GM21381 (cell line): ENCODE measurements at regions not wholly inside any gene's neighbourhood (a gene's known extent, or its start where the extent isn't known, plus 50 kb on each side); places are given as distances from the start of the nearest gene placed in this dataset.
"Not testable (repeated sequence)": the region's sequence is repeated elsewhere in the genome, so short reads cannot be mapped to it uniquely, and the experiment has no call there.

Experiments
- ATAC-seq: cut with Tn5 transposase; IDR thresholded peaks from one replicate; pipeline ENCODE4 v1.9.1; 2021; ENCODE audit warnings: mild to moderate bottlenecking, moderate library complexity; ENCODE audit not compliant: unreplicated experiment

DNA sequence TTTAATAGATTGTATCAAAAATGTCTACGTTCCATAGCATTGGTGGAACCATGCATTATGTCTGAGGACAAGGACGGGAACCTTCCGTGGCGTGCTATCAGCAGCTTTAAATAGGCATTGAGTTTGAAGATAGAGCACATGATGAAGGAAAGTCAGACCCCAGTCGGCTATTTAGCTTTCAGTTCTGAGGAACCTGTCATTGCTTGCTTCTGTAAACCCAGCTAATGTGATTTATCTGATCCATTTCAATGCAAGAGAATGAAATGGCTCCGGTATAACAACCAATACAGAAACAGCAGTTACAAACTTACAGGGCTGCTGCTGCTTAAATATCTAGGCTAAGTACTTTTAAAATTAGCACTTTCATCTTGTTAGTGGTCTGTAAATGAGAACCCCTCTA, 503.3 kb downstream of the RNF144A start:
- no peak for ATAC-seq

DNA sequence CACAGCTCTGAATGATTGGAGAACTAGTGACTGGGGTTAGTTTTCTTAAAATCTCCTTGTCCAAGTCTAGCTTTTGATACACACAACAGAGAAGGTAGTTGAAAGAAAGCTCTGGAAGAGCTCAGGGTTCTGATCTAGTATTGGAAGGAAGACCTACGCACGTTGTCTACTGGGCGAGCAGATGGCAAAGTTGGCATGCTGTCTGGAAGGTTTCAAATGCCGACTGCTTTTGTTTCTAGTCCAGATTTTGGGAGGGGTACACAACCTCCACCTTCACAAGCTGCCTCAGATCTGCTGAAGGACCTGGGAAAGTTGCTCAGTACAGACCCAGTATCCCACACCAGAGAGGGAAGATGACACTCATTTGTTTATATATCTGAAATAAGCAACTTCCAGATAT, 507.3 kb downstream of the RNF144A start:
- ATAC-seq, result no peak

DNA sequence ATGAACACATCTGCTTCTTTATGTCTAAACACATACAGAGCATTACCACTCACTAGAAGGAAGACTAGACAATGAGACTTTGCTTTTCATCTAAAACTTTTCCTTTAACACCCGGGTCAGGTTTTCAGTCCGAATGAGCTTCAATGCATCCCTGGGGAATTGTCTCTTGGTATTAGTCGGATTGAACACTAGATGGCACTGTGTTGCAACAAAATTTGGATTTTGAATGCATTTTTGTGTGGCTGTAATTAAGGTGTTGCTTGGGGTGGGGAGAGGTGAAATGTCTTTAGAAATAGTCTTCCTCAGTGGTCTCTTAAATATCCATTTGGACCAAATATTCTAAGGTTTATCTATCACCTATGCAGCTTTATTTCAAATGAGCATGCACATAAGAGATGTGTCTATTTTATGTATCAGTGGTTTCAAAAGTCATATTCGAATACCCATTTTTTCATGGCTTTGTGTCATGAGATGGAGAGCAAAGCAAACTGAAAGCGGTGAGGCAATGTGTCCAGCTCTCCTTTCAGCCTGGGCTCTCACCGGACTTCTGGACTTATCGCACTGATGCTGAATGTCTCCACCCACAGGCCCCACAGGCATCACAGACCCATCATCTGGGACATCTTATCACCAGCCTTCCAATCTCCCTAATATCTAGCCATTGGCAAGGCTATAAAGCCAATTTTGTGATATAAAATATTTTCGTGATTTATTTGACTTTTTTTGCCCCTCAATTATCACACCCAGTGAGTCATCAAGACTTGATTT, 510.3 kb downstream of the RNF144A start:
- ATAC-seq, result no peak

DNA sequence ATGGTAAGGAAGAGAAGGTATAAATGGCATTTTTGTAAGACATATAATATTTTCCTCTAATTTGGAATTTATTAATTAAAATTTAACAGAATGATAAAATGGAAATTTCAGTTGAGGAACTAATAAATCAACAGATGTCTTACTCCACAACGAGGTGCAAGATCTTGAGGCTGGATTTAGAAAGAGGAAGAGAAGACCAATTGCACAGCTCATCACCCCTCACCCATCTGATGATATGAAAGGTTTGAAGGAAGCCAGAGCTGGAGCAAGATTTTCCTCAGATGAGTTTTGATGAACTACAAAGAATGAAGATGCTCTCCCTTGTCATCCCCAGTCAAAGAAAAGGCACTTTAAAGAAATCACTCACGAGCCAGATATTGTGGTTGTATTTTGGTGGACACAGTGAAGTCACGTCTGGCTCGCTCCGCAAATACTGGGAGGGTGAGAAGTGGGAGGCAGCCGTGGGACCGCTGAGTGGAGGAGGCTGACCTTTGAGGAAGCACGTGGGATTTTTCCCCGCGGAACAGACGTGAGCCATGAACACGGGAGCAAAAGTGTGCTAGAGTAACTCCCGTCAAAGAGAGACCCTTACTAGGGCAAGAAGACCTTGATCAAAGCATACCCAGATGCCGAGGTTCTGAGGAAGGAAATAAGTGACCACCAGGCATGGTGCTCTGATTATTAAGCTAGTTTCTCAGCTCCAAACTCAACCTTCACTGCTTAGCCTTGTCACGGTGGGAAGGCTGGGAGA, 511.4 kb downstream of the RNF144A start:
- ATAC-seq, result no peak

DNA sequence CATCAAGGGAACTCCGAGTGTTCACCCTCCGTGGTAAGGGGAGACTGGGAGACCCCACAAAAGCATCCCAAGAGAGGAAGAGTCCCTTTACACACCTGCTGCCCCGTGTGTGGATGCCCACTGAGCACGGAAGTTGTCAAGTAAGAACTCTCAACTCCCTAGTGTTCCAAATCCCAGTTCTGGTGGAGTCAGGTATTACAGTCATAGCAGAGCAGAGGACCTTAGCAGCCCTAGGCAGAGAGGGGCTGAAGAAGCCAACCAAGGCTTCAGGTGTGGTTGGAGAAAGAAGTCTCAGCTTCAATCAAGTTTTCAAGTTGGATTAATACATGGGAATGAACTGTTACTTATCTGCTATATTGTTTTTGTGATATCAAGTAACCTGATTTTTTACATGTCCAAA, 512.5 kb downstream of the RNF144A start:
- ATAC-seq, result no peak

DNA sequence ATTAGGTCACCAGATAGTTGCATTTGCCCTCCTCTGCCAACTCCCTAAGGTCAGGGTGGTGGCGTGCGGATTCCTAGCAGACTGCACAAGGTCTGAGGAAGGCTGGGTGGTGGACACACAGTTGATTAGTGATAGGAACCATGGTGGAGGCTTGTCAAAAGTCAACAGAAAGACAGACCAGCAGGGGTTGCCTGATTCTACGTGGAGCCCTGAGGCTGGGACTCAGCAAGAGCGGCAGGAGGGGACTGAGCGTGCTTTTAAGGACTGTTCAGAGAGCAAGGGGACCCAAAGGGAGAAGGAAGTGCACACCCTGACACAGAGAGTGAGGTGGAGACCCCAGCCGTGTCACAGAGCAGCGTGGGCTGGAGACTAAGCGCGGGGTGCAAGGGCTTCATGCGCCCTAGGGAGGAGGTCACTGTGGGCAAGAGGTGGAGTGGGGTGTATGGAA, 513.2 kb downstream of the RNF144A start:
- no peak for ATAC-seq

DNA sequence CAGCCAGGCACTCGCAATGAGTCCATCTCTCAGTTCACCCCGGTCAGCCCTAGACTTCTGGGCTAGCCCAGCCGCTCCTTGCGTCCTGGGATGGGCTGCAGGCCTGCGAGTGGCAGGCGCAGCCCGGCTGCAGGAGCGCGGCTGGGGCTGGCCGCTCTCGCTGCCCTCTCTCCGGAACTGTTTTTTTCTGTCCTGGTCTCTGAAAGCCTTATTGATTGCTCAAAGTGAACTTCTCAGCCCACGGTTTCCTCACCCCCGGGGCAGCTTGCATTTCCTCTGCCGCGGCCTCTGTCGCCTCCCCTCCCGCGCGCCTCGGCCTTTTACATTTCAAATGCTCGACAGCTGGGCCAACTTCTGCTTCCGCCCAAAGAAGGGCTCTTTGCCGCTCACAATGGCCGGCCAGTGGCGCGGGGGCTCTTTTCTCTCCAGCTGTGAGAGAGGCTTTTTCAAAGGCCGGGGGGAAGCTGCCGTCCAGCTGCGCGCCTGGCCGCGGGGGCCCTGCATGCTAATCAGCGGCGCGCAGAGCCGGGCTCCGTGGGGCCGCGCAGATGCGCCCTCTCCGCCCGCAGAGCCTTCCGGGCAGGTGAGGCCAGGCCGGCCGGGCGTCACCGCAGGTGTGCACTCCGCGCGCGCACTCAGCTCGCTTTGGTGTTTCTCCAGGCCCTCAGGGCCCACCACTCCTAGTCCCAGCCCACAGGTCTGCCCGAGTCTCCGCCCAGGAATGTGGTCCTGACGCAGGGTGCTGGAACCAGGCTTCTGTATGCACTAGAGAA, 513.8 kb downstream of the RNF144A start:
- ATAC-seq, result peak; percentile 62

DNA sequence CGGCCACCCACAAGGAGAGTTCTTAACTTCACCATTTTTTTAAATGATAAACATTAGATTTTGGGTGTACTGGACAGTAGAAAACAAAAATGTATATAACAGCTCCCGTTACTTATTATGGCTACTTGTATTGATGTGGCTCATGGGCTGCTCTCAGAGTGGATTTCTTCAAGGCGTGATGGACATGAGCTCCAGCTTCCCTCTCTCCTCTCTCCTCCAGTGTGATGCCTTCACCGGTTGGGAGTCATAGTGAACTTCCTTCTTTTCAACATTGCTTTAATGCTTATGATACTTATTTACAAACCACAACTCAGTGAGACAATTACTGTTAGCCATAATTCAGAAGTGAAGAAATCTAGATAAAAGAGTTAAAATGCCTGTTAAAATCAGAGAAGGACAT, 515.2 kb downstream of the RNF144A start:
- ATAC-seq, result no peak

DNA sequence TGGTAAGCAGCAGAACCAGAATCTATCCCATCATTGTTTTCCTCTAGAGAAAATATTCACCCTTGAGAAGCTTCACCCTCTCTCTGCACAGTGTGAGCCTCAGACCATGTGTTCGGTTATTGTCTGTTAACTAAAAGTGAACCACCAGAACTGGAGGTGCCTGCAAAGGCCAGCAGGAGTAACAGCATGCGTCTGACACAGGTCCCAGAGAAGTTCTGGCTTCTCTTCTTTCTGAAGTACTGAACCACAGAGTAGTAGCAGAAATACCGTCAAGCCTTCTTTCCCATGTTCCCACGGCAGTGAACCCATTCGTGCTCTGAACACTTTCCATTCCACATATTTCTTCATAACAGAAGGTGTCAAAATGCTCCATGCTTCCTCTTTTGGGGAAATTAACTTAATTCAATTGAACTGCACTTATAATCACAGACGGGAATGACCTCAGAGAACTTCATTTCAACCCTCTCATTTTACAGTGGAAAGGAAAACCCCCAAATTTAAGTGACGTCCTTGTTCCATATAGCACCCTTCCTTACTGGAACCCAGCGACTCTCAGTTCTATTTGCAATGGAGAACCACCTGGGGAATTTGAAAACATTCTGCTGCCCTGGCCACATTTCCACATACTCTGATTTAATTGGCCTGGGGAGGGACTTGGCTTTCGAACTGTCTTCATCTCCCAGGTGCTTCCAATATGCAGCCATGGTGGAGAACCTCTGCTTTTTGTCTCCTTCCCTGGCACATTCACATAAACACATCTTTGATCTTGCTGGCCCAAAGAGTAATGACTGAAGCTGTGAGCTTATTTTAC, 519.1 kb downstream of the RNF144A start:
- no peak for ATAC-seq

DNA sequence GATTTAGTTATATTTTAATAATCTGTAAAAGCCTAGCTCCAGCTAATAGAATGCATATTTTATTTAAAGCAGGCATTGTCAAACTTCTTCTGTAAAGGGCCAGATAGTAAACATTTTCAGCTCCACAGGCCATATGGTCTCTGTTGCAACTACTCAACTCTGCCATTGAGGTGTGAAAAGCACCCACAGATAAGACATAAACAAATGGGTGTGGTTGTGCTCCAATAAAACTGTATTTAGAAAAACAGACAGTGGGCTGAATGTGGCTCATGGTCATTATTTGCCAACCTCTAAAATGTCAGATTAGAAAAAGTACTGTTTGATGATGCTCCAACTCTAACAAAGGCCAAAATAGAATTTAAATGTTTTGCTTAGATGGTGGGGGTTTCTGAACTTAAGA, 519.9 kb downstream of the RNF144A start:
- ATAC-seq, result no peak

DNA sequence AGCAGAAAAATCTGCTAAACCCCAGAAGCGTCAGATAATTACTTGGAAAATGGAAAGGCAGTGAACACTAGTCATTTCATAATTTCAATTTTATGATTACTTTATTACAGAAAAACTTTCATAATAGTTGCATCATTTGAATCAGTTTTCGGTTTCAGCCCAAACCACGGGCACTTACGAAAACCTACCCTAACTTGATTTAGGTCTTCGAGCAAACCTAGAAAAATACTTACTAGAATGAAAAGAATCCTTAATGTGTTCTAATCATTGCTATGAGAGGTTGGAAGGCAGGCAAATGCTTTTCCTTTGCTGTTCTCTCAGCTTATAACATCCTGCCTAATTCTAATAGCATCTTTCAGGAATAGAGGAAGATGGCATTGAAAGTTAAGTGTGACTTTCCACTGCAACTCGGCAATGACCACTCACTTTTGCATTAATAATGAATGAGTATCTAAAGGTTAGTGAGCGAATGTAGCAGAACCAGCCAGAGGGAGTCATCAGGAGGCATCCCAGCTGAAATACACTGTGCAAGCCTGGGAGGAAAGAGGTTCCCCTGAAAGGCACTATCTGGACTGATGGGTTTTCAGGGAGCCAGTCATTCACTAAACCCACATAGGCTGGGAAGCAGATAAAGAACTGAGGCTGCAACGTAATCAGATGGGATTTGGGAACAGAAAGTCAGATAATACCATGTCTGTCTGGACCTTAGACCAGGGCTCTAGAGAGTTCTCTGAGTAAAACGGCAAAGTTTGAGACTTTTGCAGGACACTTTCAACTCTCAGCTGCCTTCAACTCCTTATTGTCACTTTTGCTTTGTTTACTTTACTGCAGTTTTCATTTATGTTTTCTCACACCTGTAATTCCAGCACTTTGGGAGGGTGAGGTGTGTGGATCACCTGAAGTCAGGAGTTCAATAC, 520.8 kb downstream of the RNF144A start:
- peak; percentile 62 for ATAC-seq

DNA sequence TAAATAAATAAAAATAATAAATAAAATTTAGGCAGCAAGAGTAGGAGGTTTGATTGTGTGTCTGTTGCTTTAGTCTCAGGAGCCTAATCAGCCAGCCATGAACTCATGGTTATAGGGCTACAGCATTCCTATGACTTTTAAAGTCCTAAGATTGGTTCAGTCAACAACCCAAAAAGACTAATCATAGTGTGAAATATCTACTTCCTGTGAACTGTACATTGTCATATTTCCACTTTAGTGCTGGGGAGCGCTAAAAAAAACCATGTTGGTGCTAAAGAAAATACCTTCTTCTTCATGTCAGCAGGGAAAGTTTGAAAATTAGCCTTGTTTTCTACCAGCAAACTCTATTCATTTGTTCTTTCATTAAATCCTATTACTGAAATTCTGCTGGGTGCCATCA, 521.6 kb downstream of the RNF144A start:
- no peak for ATAC-seq

DNA sequence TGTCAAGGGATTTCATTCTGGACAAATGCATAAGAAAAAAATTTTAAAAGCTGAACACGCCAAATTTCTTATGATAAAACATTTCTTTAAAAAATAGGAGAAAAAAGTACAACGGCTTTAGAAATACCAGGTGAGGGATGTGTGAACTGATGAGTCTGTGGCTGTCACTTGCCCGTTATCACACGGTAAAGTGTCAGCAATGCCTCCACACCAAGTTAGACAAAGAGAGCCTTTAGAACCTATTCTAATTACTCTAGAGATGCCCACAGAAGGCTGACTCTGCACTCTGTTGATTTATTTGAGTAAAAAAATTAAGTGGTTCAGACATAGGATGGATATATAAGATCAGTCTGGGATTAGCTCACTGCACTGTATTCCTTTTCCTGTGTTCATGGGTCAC, 523.8 kb downstream of the RNF144A start:
- no peak for ATAC-seq

DNA sequence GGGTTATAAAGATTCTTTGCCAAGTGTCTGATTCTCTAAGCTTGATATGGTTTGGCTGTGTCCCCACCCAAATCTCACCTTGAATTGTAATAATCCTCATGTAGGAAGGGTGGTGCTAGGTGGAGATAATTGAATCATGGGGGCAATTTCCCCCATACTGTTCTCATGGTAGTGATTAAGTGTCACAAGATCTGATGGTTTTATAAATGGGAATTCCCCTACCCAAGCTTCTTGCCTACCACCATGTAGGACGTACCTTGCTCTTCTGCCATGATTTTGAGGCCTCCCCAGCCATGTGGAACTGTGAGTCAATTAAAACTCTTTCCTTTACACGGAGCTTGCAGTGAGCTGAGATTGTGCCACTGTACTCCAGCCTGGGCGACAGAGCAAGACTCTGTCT, 524.6 kb downstream of the RNF144A start:
- ATAC-seq, result not testable (repeated sequence)

DNA sequence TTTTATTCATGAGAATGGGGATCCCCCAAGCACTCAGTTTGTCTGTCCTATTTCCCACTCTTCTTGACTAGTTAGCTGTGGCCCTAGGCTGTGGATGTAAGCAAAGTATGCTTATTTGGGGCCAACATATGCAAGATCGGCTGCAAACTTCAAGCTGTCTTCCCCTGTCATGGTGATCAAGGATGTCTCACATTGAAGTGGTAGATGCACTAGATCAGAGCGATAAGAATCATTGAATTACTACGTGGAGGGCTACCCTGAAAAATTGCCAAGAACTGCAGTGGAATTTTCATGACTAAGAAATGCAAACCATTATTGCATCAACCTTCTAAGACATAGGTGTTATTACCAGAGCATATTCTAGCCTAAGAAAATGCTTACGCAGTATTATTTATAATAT, 527.4 kb downstream of the RNF144A start:
- no peak for ATAC-seq

DNA sequence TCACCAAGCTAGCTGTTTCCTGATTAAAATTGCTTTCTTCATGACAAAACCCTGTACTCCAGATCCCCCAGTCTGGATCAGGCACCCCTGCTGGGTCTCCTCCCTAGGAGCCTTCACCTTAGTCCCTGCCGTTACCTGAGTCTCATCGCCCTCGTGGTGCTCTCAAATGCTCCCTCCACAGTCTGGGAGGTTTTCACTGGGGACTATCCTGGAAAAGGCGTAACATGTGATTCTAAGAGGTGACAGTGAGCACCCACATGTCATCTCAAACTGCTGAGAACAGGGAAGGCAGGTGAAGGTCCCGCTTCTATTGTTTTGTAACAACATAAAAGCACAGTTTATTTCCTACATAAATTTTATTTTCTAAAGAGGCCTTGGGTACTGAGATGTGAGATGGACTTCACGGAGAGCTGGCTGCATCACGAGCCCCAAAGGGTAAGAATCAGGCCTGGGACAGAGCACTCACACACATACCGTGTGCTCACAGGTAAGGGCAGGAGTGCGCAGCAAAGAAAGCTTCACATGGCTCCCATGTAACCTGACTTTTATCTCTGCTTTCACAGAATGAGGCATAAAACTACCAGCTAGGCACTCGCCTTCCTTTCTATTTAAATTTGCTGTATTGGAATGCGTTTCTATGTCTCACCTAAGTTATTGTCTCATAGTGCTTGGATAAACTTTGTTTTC, 531.5 kb downstream of the RNF144A start:
- no peak for ATAC-seq

DNA sequence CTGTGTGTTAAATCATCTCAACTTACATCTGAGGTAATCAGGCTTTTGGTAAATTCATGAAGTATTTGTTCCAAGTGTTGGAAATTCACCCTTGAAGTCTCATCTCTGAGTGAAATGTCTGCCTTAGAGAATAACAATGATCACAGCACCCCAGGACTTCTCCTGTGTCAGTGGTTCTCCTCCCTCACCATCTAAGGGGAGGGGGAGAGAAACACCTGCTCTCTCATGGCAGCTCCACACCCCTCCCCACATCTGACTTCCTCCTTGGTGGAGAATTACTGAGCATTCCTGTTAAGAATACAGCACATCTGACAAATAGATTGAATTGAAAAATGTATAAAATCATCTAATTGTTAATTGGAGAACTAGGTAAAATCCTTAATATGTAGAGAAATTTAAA, 532.1 kb downstream of the RNF144A start:
- no peak for ATAC-seq

DNA sequence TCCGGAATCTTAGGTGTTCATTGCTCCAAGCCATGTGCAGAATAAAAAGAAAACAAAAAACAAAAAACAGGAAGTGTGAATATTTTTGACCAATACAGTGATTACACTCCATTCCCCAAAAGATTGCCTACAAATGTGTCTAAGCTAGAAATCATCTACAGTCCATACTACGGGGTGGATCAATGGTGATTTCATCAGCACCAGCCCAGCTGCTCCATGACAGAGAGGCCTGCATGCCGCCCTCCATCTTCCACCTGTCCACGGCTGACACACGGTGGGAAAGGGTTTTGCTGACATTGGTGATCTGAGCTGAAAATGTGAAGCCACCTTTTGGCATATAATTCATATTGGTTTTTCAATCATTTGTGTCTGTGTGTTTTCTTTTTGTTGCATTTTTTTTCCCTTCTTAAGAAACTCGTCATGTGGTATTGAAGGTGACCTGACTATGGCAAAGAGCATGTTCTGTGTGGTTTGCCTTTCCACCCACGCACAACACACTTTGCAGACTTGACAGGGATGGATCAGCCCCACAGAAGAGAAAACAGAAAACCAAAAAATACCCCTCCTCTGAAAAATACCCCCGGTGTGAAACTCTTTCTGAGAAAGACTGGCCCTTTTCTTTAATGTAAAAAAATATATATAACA, 533.1 kb downstream of the RNF144A start:
- no peak for ATAC-seq

DNA sequence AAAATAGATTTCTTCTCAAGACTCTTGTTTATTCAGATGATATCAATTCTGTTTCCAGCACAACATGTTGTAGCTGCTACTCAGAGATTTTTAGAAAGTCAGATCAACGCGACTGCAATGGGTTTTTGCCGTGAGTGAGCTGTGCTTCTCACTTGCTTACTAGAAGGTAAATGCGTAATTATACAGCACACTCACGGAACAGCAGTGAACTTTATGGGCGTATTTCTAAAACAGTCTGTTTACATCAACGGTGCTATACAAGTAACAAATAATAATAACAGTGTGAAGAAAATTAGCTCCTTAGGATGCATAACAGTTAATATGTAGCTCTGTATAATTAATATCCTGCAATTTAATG, 533.6 kb downstream of the RNF144A start:
- no peak for ATAC-seq
